SK-N-SH (cell line): ENCODE measurements at regions not wholly inside any gene's neighbourhood (a gene's known extent, or its start where the extent isn't known, plus 50 kb on each side); places are given as distances from the start of the nearest gene placed in this dataset.

Experiments
- EP300 ChIP-seq, 2 experiments: IDR thresholded peaks; 2 replicates each; pipeline versions ENCODE4 v1.4.0 to v1.6.1; 2012; ENCODE audit warnings: borderline replicate concordance in 1 of 2, low read depth in 1 of 2, low read length in 1 of 2
- FOXM1 ChIP-seq: IDR thresholded peaks from 2 replicates; pipeline ENCODE4 v1.4.0; 2012; ENCODE audit warnings: low read depth, mild to moderate bottlenecking
- GATA2 ChIP-seq: sonication (generic); formaldehyde crosslinking; IDR thresholded peaks from 2 replicates; pipeline ENCODE4 v1.5.0; 2020; ENCODE audit warnings: mild to moderate bottlenecking, missing genetic modification reagents
- RXRA ChIP-seq: IDR thresholded peaks from 2 replicates; pipeline ENCODE4 v1.4.0; 2012; ENCODE audit warnings: low read depth, mild to moderate bottlenecking, borderline replicate concordance
- TAF1 ChIP-seq: IDR thresholded peaks from 2 replicates; pipeline ENCODE4 v1.6.1; 2012; ENCODE audit warnings: low read depth, mild to moderate bottlenecking, low read length, moderate library complexity, borderline replicate concordance
- TEAD4 ChIP-seq: IDR thresholded peaks from 2 replicates; pipeline ENCODE4 v1.4.0; 2012; ENCODE audit warnings: mild to moderate bottlenecking, borderline replicate concordance; ENCODE audit not compliant: insufficient read depth
- YY1 ChIP-seq: IDR thresholded peaks from 2 replicates; pipeline ENCODE4 v1.4.0; 2012; ENCODE audit warnings: low read depth, mild to moderate bottlenecking
- TF ChIP-seq, protein P1 (sequence below): fragments of 150-350 bp; IDR thresholded peaks from 2 replicates; pipeline ENCODE4 v1.6.1; 2017; ENCODE audit warnings: antibody characterized with exemption, low read length, low read depth, borderline replicate concordance
- TF ChIP-seq, protein P2 (sequence below): fragments of 200-600 bp; sonication (generic); IDR thresholded peaks from 2 replicates; pipeline ENCODE4 v1.6.1; 2017; ENCODE audit warnings: antibody characterized with exemption, mild to moderate bottlenecking, moderate library complexity
- TF ChIP-seq, protein P3 (sequence below): IDR thresholded peaks from 2 replicates; pipeline ENCODE4 v1.4.0; 2012; ENCODE audit warnings: low read depth, borderline replicate concordance

DNA sequence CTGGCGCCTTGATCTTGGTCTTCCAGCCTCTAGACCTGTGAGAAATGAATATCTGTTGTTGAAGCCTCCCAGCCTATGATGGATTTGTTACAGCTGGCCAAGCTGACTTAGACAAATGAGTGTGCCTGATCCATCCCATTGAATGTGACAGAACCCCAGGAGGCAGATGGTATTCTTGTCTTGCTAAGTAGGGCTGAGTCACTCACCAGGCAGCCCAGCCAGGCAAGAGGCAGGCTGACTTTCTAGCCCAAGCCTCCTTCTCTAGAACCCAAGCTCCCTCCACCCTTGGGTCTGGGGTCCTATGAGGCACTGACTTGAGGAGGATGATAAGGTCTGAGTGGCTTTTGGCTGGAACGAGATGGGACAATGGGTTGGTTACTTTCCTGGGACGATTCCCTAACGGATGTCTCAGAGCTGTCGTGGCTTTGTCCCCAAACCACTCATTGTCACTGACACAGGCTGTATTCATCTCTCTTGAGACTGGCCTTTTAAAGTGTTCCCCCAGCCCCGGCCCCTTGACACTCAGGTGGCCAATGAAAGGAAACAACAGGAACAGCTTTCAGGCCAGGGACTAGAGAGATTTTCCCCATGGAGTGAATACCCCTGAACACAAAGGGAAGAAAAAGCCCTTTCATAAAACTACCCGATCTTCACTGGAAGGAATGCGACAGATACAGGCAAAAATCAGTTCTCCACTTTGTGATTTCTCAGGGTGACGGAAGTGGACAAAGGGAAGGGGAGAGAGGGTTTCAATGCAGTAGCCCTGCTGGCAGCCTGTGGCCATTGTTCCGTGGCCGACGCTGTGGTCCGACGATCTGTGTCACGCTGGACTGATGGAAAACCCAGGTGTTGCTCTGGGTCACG is 264.2 kb downstream of the AACS start:
- TF ChIP-seq, protein P1, sequence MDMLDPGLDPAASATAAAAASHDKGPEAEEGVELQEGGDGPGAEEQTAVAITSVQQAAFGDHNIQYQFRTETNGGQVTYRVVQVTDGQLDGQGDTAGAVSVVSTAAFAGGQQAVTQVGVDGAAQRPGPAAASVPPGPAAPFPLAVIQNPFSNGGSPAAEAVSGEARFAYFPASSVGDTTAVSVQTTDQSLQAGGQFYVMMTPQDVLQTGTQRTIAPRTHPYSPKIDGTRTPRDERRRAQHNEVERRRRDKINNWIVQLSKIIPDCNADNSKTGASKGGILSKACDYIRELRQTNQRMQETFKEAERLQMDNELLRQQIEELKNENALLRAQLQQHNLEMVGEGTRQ: no peak
- TF ChIP-seq, protein P2, sequence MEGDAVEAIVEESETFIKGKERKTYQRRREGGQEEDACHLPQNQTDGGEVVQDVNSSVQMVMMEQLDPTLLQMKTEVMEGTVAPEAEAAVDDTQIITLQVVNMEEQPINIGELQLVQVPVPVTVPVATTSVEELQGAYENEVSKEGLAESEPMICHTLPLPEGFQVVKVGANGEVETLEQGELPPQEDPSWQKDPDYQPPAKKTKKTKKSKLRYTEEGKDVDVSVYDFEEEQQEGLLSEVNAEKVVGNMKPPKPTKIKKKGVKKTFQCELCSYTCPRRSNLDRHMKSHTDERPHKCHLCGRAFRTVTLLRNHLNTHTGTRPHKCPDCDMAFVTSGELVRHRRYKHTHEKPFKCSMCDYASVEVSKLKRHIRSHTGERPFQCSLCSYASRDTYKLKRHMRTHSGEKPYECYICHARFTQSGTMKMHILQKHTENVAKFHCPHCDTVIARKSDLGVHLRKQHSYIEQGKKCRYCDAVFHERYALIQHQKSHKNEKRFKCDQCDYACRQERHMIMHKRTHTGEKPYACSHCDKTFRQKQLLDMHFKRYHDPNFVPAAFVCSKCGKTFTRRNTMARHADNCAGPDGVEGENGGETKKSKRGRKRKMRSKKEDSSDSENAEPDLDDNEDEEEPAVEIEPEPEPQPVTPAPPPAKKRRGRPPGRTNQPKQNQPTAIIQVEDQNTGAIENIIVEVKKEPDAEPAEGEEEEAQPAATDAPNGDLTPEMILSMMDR: no peak
- TF ChIP-seq, protein P3, sequence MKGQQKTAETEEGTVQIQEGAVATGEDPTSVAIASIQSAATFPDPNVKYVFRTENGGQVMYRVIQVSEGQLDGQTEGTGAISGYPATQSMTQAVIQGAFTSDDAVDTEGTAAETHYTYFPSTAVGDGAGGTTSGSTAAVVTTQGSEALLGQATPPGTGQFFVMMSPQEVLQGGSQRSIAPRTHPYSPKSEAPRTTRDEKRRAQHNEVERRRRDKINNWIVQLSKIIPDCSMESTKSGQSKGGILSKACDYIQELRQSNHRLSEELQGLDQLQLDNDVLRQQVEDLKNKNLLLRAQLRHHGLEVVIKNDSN: no peak
- no peak for TF ChIP-seq TAF1
- no peak for TF ChIP-seq GATA2
- TF ChIP-seq YY1: no peak
- no peak for TF ChIP-seq EP300 (IDR thresholded peaks at IDR 0.05; ENCODE audit: borderline replicate concordance in 1 of 2, low read depth in 1 of 2, low read length in 1 of 2)
- TF ChIP-seq FOXM1: no peak
- TF ChIP-seq RXRA: no peak
- no peak for TF ChIP-seq TEAD4
